CD4-positive, alpha-beta T cell treated with Interleukin-2 at 100 ng/mL for 4 hours (primary cell): ENCODE measurements at regions not wholly inside any gene's neighbourhood (a gene's known extent, or its start where the extent isn't known, plus 50 kb on each side); places are given as distances from the start of the nearest gene placed in this dataset.
"Not testable (repeated sequence)": the region's sequence is repeated elsewhere in the genome, so short reads cannot be mapped to it uniquely, and the experiment has no call there.

Experiments
- DNase-seq: peaks from one replicate; pipeline ENCODE4 v3.0.0-alpha.2; 2020; ENCODE audit warnings: low spot score

GRCh38 chrX:42442745-42443144, 335.2 kb downstream of the PPP1R2C start:
- no peak for DNase-seq

DNA sequence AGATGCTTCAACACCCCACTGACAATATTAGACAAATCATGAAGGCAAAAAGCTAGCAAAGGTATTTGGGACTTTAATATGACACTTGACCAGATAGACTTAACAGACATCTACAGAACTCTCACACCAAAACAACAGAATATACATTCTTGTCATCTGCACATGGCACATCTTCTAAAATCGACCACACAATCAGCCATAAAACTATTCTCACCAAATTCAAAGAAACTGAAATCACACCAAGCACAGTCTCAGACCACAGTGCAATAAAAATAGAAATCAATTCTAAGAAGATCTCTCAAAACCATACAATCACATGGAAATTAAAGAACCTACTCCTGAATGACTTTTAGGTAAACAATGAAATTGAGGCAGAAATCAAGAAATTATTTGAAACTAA, 340.8 kb downstream of the PPP1R2C start:
- no peak for DNase-seq

DNA sequence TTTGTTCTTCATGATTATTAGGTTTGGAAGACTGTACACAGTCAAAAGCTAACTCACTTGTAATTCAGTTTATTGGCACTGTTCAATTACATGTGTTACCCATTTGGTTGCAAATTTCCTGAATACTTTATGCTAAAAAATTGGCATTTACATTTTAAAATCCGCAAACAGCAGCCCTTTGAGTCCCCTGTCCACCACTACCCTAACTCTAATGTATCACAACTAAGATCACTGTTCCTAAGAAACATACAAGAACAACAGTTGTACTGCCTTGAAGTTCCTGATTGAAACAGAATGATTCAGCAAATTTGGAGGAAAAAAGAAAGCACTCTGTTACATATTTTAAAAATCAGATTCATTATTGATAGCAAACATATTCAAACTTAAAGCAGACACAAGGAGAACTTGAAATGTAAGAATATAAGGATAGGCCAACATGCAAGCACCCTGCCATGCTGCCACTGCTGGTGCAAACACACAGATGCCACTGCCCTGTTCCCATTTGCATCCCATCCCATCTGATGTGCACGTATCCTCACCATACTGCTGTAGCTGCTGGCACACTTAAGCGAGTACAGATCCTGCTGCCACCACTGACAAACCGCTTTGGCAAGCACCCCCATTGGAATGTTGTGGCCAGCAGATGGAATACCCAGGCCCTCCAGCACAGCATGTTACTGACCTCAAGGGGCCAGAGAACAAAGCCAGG, 343.4 kb downstream of the PPP1R2C start:
- DNase-seq, result no peak

DNA sequence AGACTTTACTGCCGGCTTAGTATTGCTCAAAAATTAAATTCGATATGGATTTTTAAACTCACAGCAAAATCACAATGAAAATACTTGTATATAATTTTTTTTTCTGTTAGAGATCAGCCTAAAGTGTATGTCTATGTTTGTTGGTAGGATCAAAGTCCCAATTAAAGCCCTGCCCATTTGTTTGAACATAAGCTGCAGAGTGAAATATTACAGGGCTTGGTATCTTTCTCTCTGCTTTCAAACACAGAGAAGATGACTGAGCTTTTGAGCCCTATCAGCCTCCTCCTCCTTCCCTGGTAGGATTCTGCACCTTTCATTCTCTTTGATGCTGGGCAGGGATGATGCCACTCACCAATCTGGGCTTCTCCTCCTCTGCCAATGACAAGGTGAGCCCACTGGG, 345.4 kb downstream of the PPP1R2C start:
- DNase-seq, result no peak

GRCh38 chrX:42422961-42423360, 355.0 kb downstream of the PPP1R2C start:
- DNase-seq, result no peak

GRCh38 chrX:42420426-42420825, 357.5 kb downstream of the PPP1R2C start:
- no peak for DNase-seq

- DNase-seq, result no peak
These were observed 362.3 kb downstream of the PPP1R2C start for GRCh38 chrX:42415636-42416035.

DNA sequence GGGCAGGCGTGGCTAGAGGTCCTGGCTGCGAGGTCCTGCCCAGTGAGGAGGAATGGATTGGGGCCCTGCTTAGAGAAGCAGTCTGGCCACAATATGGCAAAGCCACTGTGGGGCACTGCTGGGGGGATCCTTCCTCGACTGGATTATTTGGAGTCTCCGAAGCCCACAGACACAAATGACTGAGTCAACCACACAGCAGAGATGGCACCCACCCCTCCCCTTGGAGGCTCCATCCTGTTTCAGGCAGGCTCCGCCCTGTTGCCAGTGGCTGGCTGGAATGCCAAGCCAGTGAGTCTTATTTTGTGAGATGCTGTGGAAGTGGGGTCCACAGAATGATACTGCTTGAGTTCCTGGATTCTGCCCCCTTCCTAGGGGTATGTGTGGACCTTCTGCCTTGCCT, 363.9 kb downstream of the PPP1R2C start:
- no peak for DNase-seq

DNA sequence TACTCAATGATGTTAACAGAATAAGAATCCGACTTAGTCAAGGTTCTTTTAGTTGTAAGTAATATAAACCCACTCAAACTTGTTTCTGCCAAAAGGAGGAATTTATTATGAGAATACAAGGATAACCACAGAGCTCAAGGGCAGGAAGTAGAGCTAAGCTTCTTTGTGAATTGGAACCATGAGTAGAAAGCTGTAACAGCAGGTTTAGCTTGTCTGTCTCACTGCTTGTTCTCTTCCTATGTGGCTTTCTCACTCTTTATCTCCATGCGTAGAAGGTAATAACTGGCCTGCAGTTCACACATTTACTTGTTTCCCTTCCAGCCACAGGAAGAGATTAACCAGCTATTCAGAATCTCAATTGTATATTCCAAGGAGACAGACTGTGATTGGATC, 378.3 kb downstream of the PPP1R2C start:
- DNase-seq, result peak; percentile 0

GRCh38 chrX:42398967-42399631, 378.9 kb downstream of the PPP1R2C start:
- DNase-seq, result peak; percentile 47

DNA sequence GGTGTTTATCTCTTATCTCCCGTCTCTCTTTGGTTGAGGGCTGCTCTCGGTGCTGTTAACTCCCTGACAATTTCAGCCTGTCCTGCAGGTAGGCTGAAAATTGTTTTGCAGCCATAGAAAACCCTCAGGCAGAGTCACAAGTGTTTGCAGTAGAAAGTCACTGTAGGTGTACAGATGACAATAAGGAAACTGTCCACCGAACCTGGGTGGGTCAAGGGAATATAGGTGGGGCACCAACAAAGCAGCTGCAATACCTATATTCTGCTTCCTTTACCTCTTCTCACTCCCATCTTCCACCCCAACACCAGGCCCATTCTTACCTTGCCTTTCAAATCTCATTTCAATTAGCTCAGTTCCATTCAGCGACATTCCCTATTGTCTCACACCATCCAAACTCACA, 381.8 kb downstream of the PPP1R2C start:
- DNase-seq, result no peak

DNA sequence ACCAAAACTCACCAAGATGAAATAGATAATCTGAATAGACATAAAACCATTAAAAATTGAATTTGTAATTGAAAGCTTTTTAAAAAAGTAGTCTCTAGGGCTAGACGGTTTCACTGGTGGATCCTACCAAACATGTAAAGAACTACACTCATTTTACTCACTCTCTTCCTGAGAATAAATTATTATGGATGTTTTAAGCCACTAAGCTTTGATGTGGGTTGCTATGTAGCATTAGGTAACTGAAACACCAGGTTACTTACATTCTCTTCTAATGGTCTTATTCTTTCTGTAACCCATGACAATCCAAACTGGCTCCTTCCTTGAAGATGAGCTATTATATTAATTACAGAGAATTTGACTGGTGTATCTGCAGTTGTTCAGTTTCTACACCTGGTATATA, 385.1 kb downstream of the PPP1R2C start:
- no peak for DNase-seq

- no peak for DNase-seq
These were observed 391.3 kb downstream of the PPP1R2C start for GRCh38 chrX:42386681-42387080.

GRCh38 chrX:42385730-42386129, 392.2 kb downstream of the PPP1R2C start:
- DNase-seq, result no peak

GRCh38 chrX:42384956-42385355, 393.0 kb downstream of the PPP1R2C start:
- DNase-seq, result no peak

- DNase-seq, result no peak
These were observed 399.1 kb downstream of the PPP1R2C start for GRCh38 chrX:42378857-42379256.

DNA sequence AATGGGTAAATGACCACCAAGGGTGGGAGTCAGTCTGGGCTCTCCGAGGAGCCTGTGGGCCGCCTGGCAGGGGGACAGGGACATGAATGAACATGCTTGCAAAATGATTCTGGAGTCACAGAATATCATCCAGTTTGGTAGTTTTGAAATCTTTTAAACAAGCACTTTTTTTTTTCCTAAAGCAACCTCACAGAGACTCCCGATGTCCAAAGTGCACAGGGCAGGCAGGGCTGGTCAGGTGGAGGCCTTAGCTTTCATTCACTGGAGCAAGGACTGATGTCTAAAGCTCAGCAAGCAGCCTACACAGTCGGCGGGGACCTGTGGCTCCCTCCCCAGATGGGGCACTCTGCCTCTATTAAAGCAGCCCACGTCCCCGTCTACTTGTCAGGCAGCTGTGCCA, 402.9 kb downstream of the PPP1R2C start:
- no peak for DNase-seq

DNA sequence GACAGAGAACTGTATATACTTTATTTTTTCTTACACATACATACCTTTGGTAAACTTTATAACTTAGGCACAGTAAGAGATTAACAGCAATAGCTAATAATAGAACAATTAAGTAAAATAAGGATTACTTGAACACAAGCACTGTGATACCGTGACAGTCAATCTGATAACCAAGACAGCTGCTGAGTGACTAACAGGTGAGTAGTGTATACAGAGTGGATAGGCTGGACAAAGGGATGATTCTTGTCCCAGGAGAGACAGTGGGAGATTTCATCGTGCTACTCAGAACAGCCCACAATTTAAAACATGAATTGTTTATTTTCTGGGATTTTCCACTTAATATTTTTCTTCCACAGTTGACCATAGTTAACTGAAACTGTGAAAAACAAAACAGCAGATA, 411.8 kb downstream of the PPP1R2C start:
- DNase-seq, result no peak

DNA sequence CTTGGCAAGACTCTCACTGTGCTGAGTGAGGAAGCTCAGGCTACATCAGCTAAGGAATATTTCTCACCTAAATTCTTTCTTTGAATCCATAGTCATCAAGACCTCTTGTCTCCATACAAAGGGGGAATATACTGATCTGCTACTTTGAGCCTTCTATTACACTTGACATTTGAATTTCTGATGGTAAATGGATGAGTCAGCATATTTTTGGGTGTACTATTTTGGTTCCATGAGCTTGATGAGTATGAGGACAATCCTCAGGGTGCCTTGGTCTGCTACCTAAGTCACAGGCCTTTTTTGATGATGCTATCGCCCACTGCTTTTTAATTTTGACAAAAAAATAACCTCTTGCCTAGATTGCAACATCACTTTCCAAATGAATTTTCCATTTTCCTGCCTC, 415.7 kb downstream of the PPP1R2C start:
- DNase-seq, result no peak

DNA sequence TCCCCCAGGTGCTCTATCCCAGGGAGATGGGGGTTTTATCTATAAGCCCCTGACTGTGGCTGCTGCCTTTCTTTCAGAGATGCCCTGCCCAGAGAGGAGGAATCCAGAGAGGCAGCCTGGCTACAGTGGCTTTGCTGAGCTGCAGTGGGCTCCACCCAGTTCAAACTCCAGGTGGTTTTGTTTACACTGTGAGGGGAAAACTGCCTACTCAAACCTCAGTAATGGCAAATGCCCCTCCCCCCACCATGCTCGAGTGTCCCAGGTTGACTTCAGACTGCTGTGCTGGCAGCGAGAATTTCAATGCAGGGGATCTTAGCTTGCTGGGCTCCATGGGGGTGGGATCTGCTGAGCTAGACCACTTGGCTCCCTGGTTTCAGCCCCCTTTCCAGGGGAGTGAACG, 419.6 kb upstream of the CASK start:
- not testable (repeated sequence) for DNase-seq
